LNCAP (cell line): ENCODE measurements at regions not wholly inside any gene's neighbourhood (a gene's known extent, or its start where the extent isn't known, plus 50 kb on each side); places are given as distances from the start of the nearest gene placed in this dataset.

Experiments used
- CTCF ChIP-seq: fragments of 450-650 bp; IDR thresholded peaks from 2 replicates; pipeline ENCODE4 v1.5.1; 2017; ENCODE audit warnings: mild to moderate bottlenecking

- TF ChIP-seq CTCF = no peak
Observed at GRCh38 chr5:124110942-124111341, 599.0 kb downstream of the CSNK1G3 start.

- no peak for TF ChIP-seq CTCF
Observed at GRCh38 chr5:124105326-124105725, 593.3 kb downstream of the CSNK1G3 start.

GRCh38 chr5:124104821-124105220 is 592.8 kb downstream of the CSNK1G3 start:
- no peak for TF ChIP-seq CTCF

- no peak for TF ChIP-seq CTCF
Observed at GRCh38 chr5:124104344-124104743, 592.4 kb downstream of the CSNK1G3 start.

- TF ChIP-seq CTCF = no peak
Observed at GRCh38 chr5:124103671-124104070, 591.7 kb downstream of the CSNK1G3 start.

- no peak for TF ChIP-seq CTCF
Observed at GRCh38 chr5:124102486-124102885, 590.5 kb downstream of the CSNK1G3 start.

GRCh38 chr5:124093658-124094057 is 581.7 kb downstream of the CSNK1G3 start:
- TF ChIP-seq CTCF = no peak

- TF ChIP-seq CTCF = no peak
Observed at GRCh38 chr5:124090115-124090514, 578.1 kb downstream of the CSNK1G3 start.
